Panc1 (cell line): ENCODE measurements at regions not wholly inside any gene's neighbourhood (a gene's known extent, or its start where the extent isn't known, plus 50 kb on each side); places are given as distances from the start of the nearest gene placed in this dataset.

Source experiments
- ATAC-seq: fragments of 200-7000 bp; cut with Tn5 transposase; 2 replicates; pipeline ENCODE4 v1.9.1; 2020; ENCODE audit warnings: mild to moderate bottlenecking, moderate library complexity
- BruUV-seq: library from RNA; stranded (reverse); fragments of 400-500 nt; replicated peaks from 2 replicates; lab custom pipeline; 2021; lab: Mats Ljungman, UMichigan
- CTCF ChIA-PET: fragments of 300-600 bp; sonication (Branson Sonifier 250); formaldehyde crosslinking; loops from one replicate; lab custom pipeline; 2022; ENCODE audit warnings: antibody characterized with exemption; lab: Charles Lee
- POLR2A ChIA-PET: fragments of 300-600 bp; sonication (Branson Sonifier 250); formaldehyde crosslinking; loops from one replicate; lab custom pipeline; 2022; ENCODE audit warnings: antibody characterized with exemption; lab: Charles Lee
- DNase-seq: peaks from one replicate; pipeline ENCODE4 v3.0.0-alpha.2; 2010; ENCODE audit warnings: low read depth, low spot score
- H3K27ac ChIP-seq: 2 replicates; pipeline ENCODE4 v1.5.1; 2011; ENCODE audit warnings: mild to moderate bottlenecking, low read length, inconsistent platforms
- H3K27me3 ChIP-seq: fragments of 200-500 bp; sonication (Bioruptor generic); 2 replicates; pipeline ENCODE4 v1.6.0; 2014; ENCODE audit warnings: low read length, inconsistent platforms; ENCODE audit not compliant: control insufficient read depth, insufficient read depth
- H3K36me3 ChIP-seq: fragments of 200-500 bp; sonication (Bioruptor generic); 2 replicates; pipeline ENCODE4 v1.5.1; 2014; ENCODE audit warnings: inconsistent platforms, mild to moderate bottlenecking, low read length, moderate library complexity; ENCODE audit not compliant: control insufficient read depth, insufficient read depth
- H3K4me1 ChIP-seq: 2 replicates; pipeline ENCODE4 v1.5.1; 2011; ENCODE audit warnings: inconsistent platforms, mild to moderate bottlenecking, low read length, moderate library complexity; ENCODE audit not compliant: control insufficient read depth, insufficient read depth
- H3K4me3 ChIP-seq, 2 experiments: 2 replicates each; pipeline ENCODE4 v1.5.1; 2011 to 2012; ENCODE audit warnings: low read depth in 2 of 2, low read length in 2 of 2, mild to moderate bottlenecking in 2 of 2, inconsistent platforms in 1 of 2, moderate library complexity in 1 of 2
- H3K9me3 ChIP-seq: fragments of 200-500 bp; sonication (Bioruptor generic); 2 replicates; pipeline ENCODE4 v1.5.1; 2014; ENCODE audit warnings: low read depth, mild to moderate bottlenecking, inconsistent platforms, low read length, moderate library complexity; ENCODE audit not compliant: control insufficient read depth, insufficient read depth
- CTCF ChIP-seq: fragments of 450-650 bp; IDR thresholded peaks from 2 replicates; pipeline ENCODE4 v1.5.1; 2017; ENCODE audit warnings: mild to moderate bottlenecking
- POLR2AphosphoS5 ChIP-seq: IDR thresholded peaks from 2 replicates; pipeline ENCODE4 v1.6.1; 2012; ENCODE audit warnings: mild to moderate bottlenecking, low read depth, low read length, moderate library complexity
- REST ChIP-seq, 2 experiments: IDR thresholded peaks; 2 replicates each; pipeline ENCODE4 v1.6.1; 2011 to 2012; ENCODE audit warnings: low read depth in 2 of 2, control low read depth in 1 of 2, low read length in 1 of 2, mild to moderate bottlenecking in 1 of 2, moderate library complexity in 1 of 2; ENCODE audit not compliant: insufficient read depth in 1 of 2
- SIN3A ChIP-seq: IDR thresholded peaks from 2 replicates; pipeline ENCODE4 v1.6.1; 2012; ENCODE audit warnings: low read depth, mild to moderate bottlenecking, low read length, moderate library complexity, borderline replicate concordance; ENCODE audit not compliant: insufficient read depth
- TCF7L2 ChIP-seq: IDR thresholded peaks from 2 replicates; pipeline ENCODE4 v1.6.1; 2011; ENCODE audit warnings: mild to moderate bottlenecking, low read depth, low read length, inconsistent platforms
- in situ Hi-C: cut with HindIII; loops from 2 replicates; pipeline ENCODE4 v1.10.0; 2016; ENCODE audit warnings: low sequenced_read_pairs, low pct_unique_long_range_greater_than_20kb
- intact Hi-C: fragments of 100-400 bp; cut with micrococcal nuclease; formaldehyde crosslinking; loops from one replicate; pipeline ENCODE4 v1.10.0; 2022; ENCODE audit not compliant: unreplicated experiment

- Histone ChIP-seq H3K4me3 (no peak overlapping the region), H3K36me3 (no peaks in the 10 kb centered on the region), H3K4me1 (no peaks in the 10 kb centered on the region), H3K27ac (no peak overlapping the region), H3K9me3 (no peaks in the 10 kb centered on the region), H3K27me3 (no peaks in the 10 kb centered on the region)
- DNase-seq, result no peak
- ChIA-PET POLR2A (no interaction called here), CTCF (no interaction called here)
- no TSS peak for BruUV-seq
- TF ChIP-seq POLR2AphosphoS5 (no peak), SIN3A (no peak), REST (IDR thresholded peaks at IDR 0.05; ENCODE audit: insufficient read depth in 1 of 2, low read depth in 2 of 2, low read length in 1 of 2) (no peak)
- in situ Hi-C loops (no loop called here), intact Hi-C loops (no loop called here)
- ATAC-seq, result no peak
Observed at GRCh38 chr2:114346658-114347057, 95.8 kb upstream of the DPP10 start.

GRCh38 chr2:114350186-114350725, 92.2 kb upstream of the DPP10 start:
- no peak overlapping the region for H3K4me3 ChIP-seq
- POLR2A ChIA-PET, result no interaction called here
- DNase-seq (no peak), ATAC-seq (no peak)
- no peaks in the 10 kb centered on the region for H3K4me1 ChIP-seq
- no peaks in the 10 kb centered on the region for H3K9me3 ChIP-seq
- no TSS peak for BruUV-seq
- no peak overlapping the region for H3K27ac ChIP-seq
- intact Hi-C loops, result no loop called here
- TF ChIP-seq SIN3A (no peak), POLR2AphosphoS5 (no peak), REST (IDR thresholded peaks at IDR 0.05; ENCODE audit: insufficient read depth in 1 of 2, low read depth in 2 of 2, low read length in 1 of 2) (no peak), TCF7L2 (no peak), CTCF (no peak)
- no peaks in the 10 kb centered on the region for H3K27me3 ChIP-seq
- no peaks in the 10 kb centered on the region for H3K36me3 ChIP-seq
- in situ Hi-C loops, result no loop called here
- CTCF ChIA-PET, result no interaction called here
